Activated T-helper 1 cell treated with anti-CD3 and anti-CD28 coated beads, Interleukin-12 subunit alpha, Interleukin-12 subunit beta, Interleukin-2, Interleukin-4 antibody, amounts not matched to agents 30 ng/mL and 10 ng/mL and 1 ng/mL, durations not matched to agents 14 hours and 24 hours and 36 hours (primary cell): ENCODE measurements at regions not wholly inside any gene's neighbourhood (a gene's known extent, or its start where the extent isn't known, plus 50 kb on each side); places are given as distances from the start of the nearest gene placed in this dataset.
"Not testable (repeated sequence)": the region's sequence is repeated elsewhere in the genome, so short reads cannot be mapped to it uniquely, and the experiment has no call there.

ENCODE experiments used
- DNase-seq: peaks from one replicate; pipeline ENCODE4 v3.0.0; 2021; ENCODE audit warnings: low spot score
- H3K27ac Mint-ChIP-seq: one replicate; pipeline ENCODE4 v1.8.0; 2021; ENCODE audit warnings: mild to moderate bottlenecking, mixed read lengths
- H3K27me3 Mint-ChIP-seq: one replicate; pipeline ENCODE4 v1.8.0; 2022; ENCODE audit warnings: mild to moderate bottlenecking, moderate library complexity, mixed read lengths; ENCODE audit not compliant: insufficient read depth
- H3K36me3 Mint-ChIP-seq: one replicate; pipeline ENCODE4 v1.8.0; 2021; ENCODE audit warnings: low read depth, mixed read lengths
- H3K4me1 Mint-ChIP-seq: one replicate; pipeline ENCODE4 v1.8.0; 2021; ENCODE audit warnings: low read depth, mixed read lengths
- H3K4me3 Mint-ChIP-seq: one replicate; pipeline ENCODE4 v1.8.0; 2021; ENCODE audit warnings: mild to moderate bottlenecking, moderate library complexity, mixed read lengths
- H3K9me3 Mint-ChIP-seq: one replicate; pipeline ENCODE4 v1.8.0; 2021; ENCODE audit warnings: mixed read lengths
- intact Hi-C: fragments of 100-400 bp; cut with micrococcal nuclease; formaldehyde crosslinking; loops from one replicate; pipeline ENCODE4 v1.15.1; 2024

DNA sequence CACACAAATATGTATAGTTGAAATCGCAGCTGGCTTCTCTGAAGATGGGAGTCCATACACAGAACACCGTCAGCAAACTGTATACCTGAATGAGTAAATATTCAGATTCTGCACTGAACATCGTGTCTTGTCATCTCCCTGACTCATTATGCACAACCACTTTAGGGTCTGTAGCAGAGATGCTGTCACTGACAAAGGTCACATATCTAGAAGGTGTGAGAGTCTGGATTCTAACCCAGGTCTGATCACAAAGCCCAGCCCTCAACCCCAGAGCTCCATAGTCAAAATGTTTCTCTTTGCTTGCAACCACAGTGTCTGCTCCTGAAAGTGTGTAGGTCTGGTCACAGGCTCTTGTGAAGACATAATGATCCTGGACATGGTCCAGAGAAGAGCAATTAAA is 78.3 kb upstream of the PAX8 start:
- intact Hi-C loops: no loop called here
- DNase-seq: no peak
- Mint-ChIP-seq H3K9me3 (no peaks in the 10 kb centered on the region), H3K4me3 (no peak overlapping the region), H3K27ac (no peak overlapping the region), H3K4me1 (peaks cover 24% of the 10 kb centered on the region), H3K36me3 (no peaks in the 10 kb centered on the region), H3K27me3 (peaks cover 8% of the 10 kb centered on the region)

DNA sequence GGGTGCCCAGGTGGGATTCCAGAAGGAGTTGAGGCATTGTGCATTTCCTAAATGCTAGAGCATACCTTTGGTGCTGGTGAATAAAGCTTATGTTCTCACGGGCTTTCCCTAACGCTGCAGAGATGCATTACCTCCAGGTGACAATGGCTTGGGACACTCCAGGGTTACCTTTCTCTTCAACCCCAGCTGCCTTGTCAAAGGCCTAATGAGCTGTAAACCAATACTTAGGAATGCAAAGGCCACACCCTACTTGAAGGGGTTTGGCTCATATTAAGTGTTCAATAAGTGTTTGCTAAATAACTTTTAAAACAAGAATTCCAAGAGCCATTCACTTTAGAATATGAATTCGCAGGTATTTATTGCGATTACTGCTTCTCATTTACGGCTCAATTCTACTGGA is 77.6 kb upstream of the PAX8 start:
- H3K4me3 Mint-ChIP-seq, DNase-seq, H3K36me3 Mint-ChIP-seq, H3K9me3 Mint-ChIP-seq, H3K27ac Mint-ChIP-seq, intact Hi-C loops: not testable (repeated sequence)
- H3K27me3 Mint-ChIP-seq: peaks cover 11% of the 10 kb centered on the region
- H3K4me1 Mint-ChIP-seq: peaks cover 24% of the 10 kb centered on the region

DNA sequence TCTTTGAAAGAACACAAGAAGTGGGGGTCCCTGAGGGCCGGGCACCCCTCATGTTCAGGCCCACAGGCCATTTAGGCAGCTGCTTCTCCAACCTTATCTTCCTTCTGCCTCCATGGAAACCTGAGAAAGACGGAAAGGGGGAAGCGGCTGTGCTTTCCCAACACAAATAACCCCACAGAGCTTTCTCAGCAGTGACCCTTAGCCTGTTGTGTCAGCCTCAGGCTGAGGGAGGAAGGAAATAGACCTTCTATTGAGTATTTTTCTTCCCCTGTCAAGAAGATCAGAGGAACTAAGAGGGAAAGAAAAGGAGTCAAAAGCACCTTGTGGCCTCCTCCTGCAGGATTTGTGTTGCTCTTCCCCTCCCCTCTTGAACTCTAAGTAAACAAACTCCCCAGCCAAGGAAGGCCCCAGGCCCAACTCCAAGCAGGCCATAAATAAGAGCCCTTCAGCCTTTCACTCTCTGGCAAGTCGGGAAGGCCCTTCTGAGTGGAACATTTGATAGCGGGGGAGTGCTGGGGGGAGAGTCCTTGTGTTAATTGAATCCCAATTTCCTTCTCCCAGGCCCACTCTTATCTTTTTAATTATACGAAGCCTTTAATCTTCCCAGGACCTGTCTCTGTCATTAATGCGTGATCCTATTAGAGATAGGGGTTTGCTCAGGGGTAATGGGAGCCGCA is 76.8 kb upstream of the PAX8 start:
- H3K9me3 Mint-ChIP-seq, DNase-seq, intact Hi-C loops, H3K27ac Mint-ChIP-seq, H3K4me3 Mint-ChIP-seq, H3K36me3 Mint-ChIP-seq: not testable (repeated sequence)
- Mint-ChIP-seq H3K27me3 (peaks cover 12% of the 10 kb centered on the region), H3K4me1 (peaks cover 22% of the 10 kb centered on the region)

DNA sequence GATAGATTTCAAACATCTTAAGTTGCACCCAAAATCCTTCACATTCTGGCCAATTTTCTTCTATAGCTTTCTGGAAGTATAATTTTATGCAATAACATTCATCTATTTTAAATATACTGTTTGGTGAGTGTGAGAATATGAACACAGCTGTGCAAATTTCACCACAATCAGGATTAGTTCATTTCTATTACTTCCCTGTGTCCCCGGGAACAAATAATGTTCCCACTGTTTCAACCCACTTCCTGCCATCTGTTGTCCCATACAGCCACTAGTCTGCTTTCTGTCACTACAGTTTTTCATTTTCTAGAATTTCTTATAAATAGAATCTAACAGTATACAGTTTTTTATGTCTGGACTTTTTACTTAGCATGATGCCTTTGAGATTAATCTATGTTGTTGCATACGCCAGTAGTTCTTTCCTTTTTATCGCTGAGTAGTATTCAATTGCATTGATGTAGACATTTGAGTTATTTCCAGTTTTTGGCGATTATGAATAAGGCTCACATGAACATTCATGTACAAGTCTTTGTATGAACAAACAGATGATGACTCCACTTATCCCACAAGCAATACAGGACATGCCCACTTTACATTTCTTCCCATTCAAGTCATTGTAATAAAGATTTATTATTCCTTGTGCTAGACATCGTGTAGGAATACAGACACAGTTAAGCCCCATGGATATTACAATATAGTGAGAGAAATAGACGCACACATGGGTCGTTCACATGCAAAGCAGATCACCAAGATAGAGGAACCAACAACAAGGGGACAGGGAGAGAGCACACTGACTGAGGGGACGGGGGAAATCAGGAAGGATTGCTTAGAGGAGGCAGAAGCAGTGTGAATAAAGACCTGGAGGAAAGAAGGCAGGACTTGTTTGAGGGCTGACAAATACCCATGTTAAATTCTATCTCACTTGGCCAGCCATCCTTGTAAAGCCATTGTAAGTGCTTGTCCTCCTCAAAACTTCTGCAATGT is 72.9 kb upstream of the PAX8 start:
- no peak overlapping the region for H3K27ac Mint-ChIP-seq

DNA sequence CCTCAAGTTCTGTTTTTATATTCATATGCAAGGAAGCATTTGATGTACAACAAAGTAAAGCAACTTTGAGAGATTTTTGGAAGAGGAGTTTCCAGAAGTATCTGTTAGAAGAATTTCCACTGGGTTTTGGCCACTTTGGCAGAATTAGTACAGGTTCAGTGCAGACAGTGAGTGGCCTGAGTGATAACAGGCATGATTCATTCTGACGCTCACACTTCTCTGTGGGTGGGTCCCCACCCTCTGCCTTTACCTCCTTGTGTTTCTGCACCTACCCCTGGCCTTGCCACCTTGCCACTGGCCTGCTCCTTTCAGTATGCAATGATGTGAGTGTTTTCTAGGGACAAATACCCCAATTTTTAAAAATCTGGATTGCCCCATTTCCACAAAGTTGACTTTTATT is 65.1 kb upstream of the PAX8 start:
- H3K36me3 Mint-ChIP-seq, H3K4me3 Mint-ChIP-seq, H3K27ac Mint-ChIP-seq, H3K9me3 Mint-ChIP-seq, intact Hi-C loops, DNase-seq, H3K4me1 Mint-ChIP-seq: not testable (repeated sequence)
- peaks cover 23% of the 10 kb centered on the region for H3K27me3 Mint-ChIP-seq

More for the DNA sequence above, 72.9 kb upstream of the PAX8 start:
- H3K9me3 Mint-ChIP-seq: no peaks in the 10 kb centered on the region
- H3K27me3 Mint-ChIP-seq: peaks cover 12% of the 10 kb centered on the region
- DNase-seq: no peak
- intact Hi-C loops: no loop called here
- H3K4me3 Mint-ChIP-seq: no peak overlapping the region
- no peaks in the 10 kb centered on the region for H3K36me3 Mint-ChIP-seq
- no peaks in the 10 kb centered on the region for H3K4me1 Mint-ChIP-seq

DNA sequence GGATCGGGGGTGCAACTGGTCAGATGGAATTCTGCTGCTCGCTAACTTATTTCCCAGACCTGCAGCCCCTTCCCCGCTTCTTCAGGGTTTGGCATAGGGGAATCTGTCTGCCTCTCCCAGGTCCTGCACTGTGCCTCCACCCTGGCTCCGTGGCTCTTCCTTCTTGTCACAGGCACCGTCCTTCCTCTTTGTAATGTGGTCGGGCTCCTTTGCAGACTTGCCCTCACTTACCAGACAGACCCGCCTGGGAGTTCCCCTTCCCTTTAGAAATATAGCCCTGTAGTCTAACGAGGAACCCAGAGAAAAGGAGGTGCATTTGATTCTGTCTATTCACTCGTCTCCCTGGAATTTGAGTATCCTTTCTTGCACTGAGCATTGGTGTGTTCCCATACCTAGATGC is 63.9 kb upstream of the PAX8 start:
- Mint-ChIP-seq H3K27me3 (peaks cover 23% of the 10 kb centered on the region), H3K36me3 (no peaks in the 10 kb centered on the region), H3K27ac (no peak overlapping the region), H3K4me1 (peaks cover 7% of the 10 kb centered on the region), H3K4me3 (no peak overlapping the region), H3K9me3 (no peaks in the 10 kb centered on the region)
- no peak for DNase-seq
- intact Hi-C loops: no loop called here

DNA sequence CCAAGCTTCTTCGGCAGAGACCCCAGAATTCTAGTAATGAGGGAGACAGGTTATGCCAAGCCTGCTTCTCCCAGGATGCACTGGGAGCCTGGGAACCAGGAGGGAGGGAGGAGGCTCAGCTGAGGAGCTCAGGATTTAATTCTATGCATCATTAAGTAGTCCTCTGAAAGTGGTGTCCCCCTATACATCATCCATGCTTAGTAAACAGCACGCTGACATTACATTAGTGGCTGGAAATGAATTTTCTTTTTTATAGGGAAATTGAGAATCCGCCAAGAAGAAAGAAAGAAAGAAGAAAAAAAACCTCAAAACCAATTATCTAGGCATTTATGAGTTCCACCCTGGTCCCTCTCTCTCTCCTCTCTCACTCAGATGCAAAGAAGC is 63.1 kb upstream of the PAX8 start:
- intact Hi-C loops, DNase-seq: not testable (repeated sequence)

DNA sequence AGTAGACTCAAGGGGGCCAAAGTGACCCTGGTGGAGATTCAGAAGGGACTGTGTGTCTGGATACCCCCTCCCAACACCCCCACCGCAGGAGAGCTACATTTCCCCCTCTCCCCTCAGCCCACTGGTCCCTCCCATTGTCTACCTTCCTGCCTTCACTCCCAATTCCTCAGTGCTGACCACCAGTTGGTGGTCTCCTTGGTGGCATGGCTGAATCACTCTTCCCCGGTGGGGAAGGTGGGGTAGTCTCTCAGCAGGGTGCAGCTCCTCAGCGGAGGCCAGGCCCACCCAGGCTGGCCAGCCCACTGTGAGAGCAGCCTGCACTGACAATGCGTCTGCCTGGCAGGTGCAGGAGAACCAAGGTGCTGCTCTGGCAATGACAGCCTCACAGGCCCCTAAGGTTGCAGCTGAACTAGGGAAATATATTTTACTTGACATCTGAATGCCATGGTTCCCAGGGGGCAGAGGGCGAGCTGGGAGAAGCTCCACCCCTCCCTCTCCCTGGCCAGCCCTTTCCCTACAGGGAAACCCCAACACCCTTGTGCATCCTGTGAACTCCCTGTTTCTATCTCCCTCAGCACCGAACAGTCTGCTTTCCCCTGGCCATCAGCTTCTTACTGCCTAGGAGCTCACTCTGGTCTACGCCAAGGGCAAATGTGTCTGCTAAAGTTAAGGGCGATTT is 62.6 kb upstream of the PAX8 start:
- H3K4me3 Mint-ChIP-seq: no peak overlapping the region
- H3K9me3 Mint-ChIP-seq: no peaks in the 10 kb centered on the region
- intact Hi-C loops: no loop called here
- no peaks in the 10 kb centered on the region for H3K36me3 Mint-ChIP-seq
- peaks cover 7% of the 10 kb centered on the region for H3K4me1 Mint-ChIP-seq
- peaks cover 25% of the 10 kb centered on the region for H3K27me3 Mint-ChIP-seq
- no peak overlapping the region for H3K27ac Mint-ChIP-seq
- no peak for DNase-seq

More for the DNA sequence above, 63.1 kb upstream of the PAX8 start:
- H3K27ac Mint-ChIP-seq, H3K36me3 Mint-ChIP-seq, H3K9me3 Mint-ChIP-seq, H3K4me3 Mint-ChIP-seq, H3K4me1 Mint-ChIP-seq: not testable (repeated sequence)
- H3K27me3 Mint-ChIP-seq: peaks cover 25% of the 10 kb centered on the region

DNA sequence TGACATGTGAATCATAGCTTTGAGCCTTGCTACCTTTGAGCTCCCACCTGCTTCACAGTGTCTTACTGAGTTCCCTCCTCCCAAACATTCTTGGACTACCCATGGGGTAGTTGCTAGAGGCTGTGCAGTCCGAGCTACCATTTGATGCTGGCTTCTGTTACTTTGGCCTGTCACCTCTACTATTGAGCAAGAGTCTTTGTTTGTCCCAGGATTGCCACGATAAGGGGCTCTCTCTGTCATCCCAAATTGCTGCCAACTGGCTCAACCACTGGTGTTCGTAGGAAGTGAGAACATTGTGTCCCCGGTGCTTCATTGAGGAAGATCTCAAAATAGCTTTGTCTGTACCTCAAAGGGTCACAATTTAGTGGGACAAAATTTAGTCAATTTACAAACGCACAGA is 59.1 kb upstream of the PAX8 start:
- DNase-seq: no peak
- H3K36me3 Mint-ChIP-seq: no peaks in the 10 kb centered on the region
- H3K27ac Mint-ChIP-seq: no peak overlapping the region
- intact Hi-C loops: no loop called here
- no peaks in the 10 kb centered on the region for H3K9me3 Mint-ChIP-seq
- no peak overlapping the region for H3K4me3 Mint-ChIP-seq
- peaks cover 24% of the 10 kb centered on the region for H3K27me3 Mint-ChIP-seq
- peaks cover 4% of the 10 kb centered on the region for H3K4me1 Mint-ChIP-seq

DNA sequence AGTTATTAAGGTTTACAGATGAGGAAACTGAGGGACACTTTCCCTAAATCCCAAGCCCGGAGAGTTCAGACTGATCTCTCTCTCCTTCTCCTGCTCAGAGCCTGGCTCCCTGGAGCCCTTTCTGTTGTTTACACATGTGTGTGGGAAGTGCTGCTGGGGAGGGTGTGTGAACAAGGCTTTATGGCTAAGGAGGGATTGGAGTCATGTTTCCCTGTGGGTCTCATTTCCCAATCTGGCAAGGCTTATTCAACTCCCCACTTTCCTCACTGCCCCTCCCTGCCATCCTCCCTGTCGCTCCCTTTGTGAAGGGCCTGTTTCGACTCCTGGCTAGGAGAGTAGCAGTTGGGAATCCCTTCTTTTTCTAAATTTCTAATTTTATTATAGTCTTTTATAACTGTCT is 57.3 kb upstream of the PAX8 start:
- H3K27me3 Mint-ChIP-seq: peaks cover 17% of the 10 kb centered on the region
- H3K4me3 Mint-ChIP-seq, H3K36me3 Mint-ChIP-seq, H3K9me3 Mint-ChIP-seq, DNase-seq, intact Hi-C loops, H3K4me1 Mint-ChIP-seq, H3K27ac Mint-ChIP-seq: not testable (repeated sequence)

DNA sequence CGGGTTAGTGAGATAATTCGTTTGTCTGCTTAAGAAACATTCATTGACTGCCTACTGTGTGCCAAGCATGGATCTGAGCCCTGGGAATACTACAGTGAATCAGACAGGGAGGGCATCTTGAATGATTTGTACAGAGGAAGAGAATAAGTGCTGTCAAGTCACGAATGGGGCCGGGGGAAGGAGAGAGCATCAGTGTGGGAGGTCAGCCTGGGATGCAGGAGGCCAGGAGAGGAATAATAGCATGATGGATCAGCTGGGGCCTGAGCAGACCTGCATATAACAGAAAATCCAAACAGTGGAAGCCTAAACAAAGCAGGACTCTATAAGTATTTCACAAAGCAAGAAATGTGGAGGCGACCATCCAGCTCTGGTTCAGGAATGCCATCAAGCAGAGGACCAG is 55.4 kb upstream of the PAX8 start:
- no peak overlapping the region for H3K27ac Mint-ChIP-seq

DNA sequence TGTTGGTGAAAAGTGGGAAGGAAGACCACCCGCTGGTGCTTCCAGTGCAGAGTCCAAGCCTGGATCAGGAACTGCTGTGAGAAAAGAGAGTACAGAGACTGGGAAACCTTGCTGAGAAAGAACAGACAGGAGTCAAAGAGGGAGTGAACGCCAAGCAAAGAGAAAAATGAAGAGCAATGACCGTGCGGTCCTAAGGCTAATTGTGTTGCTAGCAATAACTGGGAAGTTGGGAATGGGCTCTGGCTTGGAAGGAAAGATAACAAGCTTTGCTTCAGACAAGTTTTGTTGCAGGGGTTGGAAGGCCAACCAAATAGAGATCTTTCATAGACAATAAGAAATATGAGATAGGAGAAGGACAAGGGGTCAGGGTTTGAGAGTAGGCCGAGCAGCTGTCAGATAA is 55.0 kb upstream of the PAX8 start:
- H3K4me3 Mint-ChIP-seq, H3K4me1 Mint-ChIP-seq, DNase-seq, H3K27ac Mint-ChIP-seq, H3K36me3 Mint-ChIP-seq, H3K9me3 Mint-ChIP-seq, intact Hi-C loops: not testable (repeated sequence)
- H3K27me3 Mint-ChIP-seq: peaks cover 17% of the 10 kb centered on the region

More for the DNA sequence above, 55.4 kb upstream of the PAX8 start:
- no peak for DNase-seq
- Mint-ChIP-seq H3K9me3 (no peaks in the 10 kb centered on the region), H3K27me3 (peaks cover 17% of the 10 kb centered on the region), H3K36me3 (no peaks in the 10 kb centered on the region), H3K4me3 (no peak overlapping the region), H3K4me1 (peaks cover 4% of the 10 kb centered on the region)
- intact Hi-C loops: no loop called here
